HG03565 (cell line): ENCODE measurements at regions not wholly inside any gene's neighbourhood (a gene's known extent, or its start where the extent isn't known, plus 50 kb on each side); places are given as distances from the start of the nearest gene placed in this dataset.
A peak's percentile ranks its signal among the peaks of the same experiment; 100 is the strongest.
"Not testable (repeated sequence)": the region's sequence is repeated elsewhere in the genome, so short reads cannot be mapped to it uniquely, and the experiment has no call there.

Experiments used
- ATAC-seq: cut with Tn5 transposase; IDR thresholded peaks from one replicate; pipeline ENCODE4 v1.9.1; 2021; ENCODE audit warnings: mild to moderate bottlenecking, moderate library complexity; ENCODE audit not compliant: unreplicated experiment

DNA sequence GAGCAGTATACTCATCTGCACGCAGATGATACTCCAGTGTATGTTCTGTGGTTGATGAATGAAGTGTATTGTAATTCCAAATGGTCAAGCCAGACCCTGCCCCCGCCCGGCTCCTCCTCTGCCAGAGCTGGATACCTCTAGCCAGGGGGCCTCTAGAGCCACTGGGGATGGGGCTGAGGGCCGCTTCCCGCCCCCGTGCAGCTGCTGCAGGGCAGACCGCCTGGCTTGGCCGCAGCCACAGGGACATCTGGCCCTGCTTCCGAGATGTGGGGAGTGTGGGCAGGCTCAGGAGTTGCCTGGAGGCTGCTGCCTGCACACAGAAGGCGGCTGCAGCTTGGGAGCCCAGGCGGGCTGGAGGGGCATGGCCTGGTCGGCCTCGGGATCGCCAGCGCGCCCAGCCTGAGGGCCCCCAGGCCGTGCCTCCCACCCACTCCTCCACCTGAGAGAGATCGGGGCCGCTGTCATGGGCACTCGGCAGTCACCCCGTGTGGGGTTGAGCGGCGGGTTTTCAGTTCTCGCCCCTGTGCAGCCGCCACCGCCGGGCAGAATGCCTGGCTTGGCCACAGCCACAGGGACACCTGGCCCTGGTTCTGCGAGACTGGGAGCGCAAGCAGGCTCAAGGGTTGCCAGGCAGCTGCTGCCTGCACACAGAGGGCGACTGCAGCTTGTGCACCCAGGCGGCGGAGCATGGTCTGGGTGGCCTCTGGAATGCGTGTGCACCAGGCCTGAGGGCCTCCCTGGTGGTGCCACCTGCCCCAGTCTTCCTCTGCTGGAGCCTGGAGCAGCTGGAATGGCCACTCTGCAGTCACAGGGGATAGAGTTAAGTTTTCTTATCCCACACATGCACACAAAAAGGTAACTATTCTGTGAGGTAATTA, 1643.7 kb downstream of the SPATA31A7 start:
- not testable (repeated sequence) for ATAC-seq

DNA sequence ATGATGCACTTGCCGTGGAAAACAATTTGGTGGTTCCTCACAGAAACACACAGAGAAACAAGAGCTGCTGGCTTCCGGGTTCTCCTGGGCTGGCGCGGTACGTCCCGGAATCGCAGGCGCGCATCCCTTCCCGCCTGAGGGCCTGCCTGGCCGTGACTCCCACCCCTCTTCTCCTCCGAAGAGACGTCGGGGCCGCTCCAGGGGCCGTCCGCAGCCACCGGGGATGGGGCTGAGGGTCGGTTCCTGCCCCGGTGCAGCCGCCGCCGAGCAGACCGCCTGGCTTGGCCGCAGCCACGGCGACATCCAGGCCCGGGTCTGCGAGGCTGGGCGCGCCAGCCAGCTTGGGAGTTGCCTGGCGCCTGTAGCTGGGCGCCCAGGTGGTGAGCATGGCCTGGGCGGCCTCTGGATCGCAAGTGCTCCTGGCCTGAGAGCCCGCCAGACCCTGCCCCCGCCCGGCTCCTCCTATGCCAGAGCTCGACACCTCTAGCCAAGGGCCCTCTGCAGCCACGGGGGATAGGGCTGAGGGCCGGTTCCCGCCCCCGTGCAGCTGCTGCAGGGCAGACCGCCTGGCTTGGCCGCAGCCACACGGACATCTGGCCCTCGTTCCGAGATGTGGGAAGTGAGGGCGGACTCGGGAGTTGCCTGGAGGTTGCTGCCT, 1647.5 kb downstream of the SPATA31A7 start:
- peak; percentile 22 for ATAC-seq

DNA sequence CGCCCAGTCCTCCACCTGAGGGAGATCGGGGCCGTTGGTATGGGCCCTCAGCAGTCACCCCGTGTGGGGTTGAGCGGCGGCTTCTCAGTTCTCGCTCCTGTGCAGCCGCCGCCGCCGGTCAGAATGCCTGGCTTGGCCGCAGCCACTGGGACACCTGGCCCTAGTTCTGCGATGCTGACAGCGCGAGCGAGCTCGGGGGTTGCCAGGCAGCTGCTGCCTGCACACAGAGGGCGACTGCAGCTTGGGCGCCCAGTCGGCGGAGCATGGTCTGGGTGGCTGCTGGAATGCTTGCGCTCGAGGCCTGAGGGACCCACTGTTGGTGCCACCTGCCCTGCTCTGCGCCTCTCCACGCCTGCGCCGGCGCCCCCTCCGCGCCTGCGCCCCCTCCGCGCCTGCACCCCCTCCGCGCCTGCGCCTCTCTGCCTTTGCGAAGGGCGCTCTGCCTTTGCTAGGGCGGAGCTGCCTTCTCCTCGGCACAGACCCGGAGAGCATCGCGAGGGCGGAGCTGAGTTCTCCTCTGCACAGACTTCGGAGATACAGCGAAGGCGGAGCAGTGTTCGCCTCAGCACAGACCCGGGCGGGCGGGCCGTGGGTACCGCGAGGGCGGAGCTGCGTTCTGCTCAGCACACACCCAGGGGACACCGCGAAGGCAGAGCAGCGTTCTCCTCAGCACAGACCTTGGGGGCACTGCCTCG, 1648.3 kb downstream of the SPATA31A7 start:
- ATAC-seq, result peak; percentile 98

DNA sequence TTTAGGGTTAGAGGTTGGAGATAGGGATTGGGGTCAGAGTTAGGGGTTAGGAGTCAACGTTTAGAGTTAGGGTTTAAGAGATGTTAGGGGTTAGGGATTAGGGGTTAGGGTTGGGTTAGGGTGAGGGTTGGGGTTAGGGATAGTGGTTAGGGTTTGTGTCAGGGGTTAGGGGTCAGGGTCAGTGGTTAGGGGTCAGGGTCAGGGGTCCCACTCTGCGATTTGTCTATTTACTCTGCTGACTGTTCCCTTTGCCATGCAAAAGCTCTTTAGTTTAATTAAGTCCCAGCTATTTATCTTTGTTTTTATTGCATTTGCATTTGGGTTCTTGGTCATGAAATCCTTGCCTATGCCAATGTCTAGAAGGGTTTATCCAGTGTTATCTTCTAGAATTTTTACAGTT, 1649.3 kb downstream of the SPATA31A7 start:
- ATAC-seq, result not testable (repeated sequence)

DNA sequence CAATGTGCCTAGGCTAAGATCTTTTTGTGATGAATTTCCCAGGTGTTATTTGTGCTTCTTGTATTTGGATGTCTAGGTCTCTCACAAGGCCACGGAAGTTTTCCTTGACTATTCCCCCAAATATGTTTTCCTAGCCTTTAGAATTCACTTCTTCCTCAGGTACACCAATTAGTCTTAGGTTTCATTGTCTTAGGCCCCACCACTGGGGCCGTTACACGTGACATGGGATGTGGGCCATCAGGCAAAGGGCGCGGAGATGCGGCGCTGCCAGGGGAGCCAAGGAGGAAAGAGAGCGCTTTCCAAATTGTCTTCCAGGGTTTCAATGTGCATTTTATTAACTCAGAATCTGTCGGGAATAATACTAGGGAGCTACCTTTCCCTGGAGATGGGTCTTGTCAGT, 1653.3 kb downstream of the SPATA31A7 start:
- ATAC-seq, result not testable (repeated sequence)

DNA sequence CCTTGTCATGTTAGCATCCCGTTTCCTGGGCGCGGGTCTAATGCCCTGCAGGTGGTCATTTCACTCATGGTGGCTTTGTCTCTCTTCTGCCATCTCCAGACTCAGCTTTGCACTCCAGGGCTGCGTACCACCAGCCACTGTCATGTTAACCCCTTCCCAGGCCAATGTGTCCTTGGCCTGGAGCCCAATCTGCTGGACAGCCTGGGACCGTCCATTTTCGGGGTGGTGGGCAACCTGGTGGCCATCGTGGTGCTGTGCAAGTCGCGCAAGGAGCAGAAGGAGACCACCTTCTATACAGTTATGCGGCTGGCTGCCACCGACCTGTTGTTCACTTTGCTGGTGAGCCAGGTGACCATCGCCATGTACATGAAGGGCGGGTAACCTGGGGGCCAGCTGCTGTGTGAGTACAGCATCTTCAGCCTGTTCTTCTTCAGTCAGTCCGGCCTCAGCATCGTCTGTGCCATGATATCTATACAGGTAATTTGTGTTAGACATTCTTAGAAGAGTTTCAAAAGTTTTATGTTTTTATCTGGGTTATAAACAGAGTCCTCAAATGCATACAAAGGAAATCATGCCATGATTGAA, 1654.0 kb downstream of the SPATA31A7 start:
- not testable (repeated sequence) for ATAC-seq

DNA sequence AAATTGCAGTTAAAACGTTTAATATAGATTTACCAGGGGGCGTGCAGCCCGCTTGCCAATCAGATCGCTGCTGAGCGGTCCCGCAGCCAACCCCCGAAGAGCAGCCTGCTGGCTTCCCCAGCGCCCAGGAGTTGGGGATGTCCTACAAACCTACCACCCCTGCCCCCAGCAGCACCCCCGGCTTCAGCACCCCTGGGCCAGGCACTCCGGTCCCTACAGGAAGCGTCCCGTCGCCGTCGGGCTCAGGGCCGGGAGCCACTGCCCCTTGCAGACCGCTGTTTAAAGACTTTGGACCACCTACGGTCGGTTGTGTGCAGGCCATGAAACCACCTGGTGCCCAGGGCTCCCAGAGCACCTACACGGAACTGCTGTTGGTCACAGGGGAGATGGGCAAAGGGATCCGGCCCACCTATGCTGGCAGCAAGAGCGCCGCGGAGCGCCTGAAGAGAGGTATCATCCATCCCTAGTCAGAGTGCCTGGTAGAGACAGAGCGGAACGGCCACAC, 1654.9 kb downstream of the SPATA31A7 start:
- not testable (repeated sequence) for ATAC-seq

DNA sequence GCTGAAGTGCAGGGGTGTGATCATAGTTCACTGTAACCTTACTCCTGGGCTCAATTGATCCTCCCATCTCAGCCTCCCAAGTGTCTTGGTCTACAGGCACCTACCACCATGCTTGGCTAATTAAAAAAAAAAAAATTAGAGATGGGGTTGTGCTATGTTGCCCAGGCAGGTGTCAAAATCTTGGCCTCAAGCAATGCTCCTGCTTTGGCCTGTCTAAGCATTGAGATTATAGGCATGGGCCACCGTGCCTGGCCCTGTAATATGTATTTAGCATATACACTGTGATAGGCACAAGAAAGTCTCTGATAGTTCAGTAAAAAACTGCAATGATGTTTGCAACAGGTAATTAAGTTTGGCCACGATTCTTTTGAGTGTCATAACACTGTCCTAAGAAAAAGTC, 1658.4 kb downstream of the SPATA31A7 start:
- ATAC-seq, result not testable (repeated sequence)

DNA sequence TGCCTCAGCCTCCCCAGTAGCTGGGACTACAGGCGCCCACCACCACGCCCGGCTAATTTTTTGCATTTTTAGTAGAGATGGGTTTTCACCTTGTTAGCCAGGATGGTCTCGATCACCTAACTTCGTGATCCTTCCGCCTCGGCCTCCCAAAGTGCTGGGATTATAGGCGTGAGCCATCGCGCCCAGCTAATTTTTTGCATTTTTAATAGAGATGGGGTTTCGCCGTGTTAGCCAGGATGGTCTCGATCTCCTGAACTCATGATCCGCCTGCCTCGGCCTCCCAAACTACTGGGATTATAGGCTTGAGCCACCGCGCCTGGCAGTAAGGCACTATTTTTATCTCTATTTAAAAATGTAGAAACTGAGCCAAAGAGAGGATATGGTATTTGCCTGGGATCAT, 1660.2 kb downstream of the SPATA31A7 start:
- ATAC-seq, result not testable (repeated sequence)

DNA sequence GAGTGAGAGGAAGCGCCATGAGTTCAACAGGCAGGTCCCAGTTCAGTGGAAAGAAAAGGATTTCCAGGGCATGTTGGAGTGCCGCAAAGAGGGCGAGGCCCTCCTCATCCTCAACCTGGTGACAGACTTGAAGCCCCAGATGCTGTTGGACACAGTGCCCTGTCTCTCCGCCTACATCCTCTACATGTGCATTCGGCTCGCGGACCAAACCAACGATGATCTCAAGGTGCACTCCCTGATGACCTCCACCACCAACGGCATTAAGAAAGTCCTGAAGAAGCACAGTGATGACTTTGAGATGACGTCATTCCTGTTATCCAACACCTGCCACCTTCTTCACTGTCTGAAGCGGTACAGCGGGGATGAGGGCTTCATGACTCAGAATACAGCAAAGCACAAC, 1667.4 kb downstream of the SPATA31A7 start:
- not testable (repeated sequence) for ATAC-seq

DNA sequence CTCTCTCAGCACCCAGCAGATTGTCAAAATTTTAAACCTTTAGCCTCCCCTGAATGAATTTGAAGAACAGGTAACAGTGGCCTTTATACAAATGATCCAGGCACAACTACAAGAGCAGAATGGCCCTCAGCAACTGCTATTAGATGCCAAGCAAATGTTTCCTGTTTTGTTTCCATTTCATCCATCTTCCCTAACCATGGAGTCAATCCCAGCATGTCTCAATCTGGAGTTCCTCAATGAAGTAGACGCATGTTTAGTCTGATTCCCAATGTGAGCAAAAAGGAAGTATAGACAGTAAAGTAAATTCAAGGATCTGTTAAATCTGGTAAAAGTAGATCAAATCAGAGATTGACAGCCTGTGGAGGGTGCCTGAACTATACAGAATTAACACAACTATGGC, 1668.4 kb downstream of the SPATA31A7 start:
- ATAC-seq, result not testable (repeated sequence)

DNA sequence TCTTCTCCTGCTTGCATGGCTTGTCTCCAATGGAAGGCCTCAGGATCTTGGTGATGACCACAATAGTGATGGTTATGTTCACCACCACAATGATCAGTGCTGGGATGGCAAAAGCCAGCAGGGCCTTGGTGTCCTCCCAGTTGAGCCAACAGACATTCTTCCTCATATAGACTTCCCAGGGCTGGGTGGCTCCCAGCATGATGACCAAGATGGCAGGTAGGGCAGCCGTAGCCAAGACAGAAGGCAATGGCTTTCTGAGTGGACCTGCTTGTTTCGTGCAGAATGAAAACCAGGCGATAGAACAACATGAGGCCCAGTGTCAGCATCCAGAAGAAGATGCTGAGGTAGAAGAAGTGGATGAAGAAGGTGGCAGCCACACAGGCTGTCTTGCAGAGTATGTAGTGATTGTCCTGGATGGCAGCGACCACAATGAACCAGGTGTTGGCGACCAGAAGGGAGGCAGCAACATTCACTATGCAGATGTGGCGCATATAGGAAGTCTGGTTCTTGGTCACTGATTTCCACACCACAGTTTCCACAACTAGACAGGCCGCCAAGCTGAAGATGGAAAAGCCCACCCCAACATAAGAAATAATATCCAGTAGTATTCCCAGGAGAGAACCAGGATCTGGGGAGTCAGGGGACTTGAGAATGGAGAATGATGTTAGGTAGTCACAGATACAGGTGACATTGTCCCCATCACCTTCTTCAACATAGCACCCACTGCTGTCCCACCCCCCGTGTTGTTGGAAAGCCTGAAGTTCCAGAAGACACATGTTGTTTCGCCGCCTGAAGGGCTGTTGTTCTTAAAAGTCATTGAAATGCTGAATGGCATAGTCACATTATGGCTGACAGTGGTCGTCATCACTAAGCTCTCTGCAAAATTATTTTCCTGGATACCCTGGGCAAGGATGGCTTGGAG, 1671.4 kb downstream of the SPATA31A7 start:
- not testable (repeated sequence) for ATAC-seq

DNA sequence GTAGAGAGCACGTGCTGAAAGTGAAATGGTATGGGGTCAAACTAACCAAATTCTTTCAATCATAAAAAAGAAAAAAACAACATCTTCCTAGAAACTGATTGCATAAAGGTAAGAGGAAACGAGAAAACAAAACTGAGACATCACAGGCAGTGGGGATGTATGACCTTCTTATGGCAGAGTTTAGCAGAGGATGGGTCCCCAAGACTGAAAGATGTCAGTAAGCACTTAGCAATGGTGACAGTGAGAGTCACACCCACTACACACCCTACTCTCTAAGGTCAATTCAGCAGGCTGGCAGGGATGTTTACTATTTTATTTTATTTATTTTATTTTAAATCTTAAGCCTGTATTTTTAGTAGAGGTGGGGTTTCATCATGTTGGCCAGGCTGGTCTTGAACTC, 1672.3 kb downstream of the SPATA31A7 start:
- ATAC-seq, result not testable (repeated sequence)

DNA sequence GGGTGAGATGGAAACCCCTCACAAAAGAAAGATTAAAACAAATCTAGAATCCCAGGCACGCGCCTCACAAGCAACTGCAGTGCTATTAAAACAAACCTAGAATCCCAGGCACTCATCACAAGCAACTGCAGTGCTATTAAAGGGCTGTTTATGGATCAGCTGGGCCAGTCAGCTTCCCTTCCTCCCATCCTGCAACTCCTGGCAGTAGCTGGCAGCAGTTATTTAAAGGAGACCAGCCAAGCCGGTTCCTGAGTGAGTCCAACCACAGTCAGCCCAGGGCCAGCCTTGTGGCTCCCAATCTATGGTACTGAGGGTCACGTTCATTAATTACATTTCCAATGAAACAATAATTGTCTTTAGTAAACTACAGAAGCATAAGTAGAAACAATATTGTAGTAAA, 1673.5 kb downstream of the SPATA31A7 start:
- ATAC-seq, result not testable (repeated sequence)

DNA sequence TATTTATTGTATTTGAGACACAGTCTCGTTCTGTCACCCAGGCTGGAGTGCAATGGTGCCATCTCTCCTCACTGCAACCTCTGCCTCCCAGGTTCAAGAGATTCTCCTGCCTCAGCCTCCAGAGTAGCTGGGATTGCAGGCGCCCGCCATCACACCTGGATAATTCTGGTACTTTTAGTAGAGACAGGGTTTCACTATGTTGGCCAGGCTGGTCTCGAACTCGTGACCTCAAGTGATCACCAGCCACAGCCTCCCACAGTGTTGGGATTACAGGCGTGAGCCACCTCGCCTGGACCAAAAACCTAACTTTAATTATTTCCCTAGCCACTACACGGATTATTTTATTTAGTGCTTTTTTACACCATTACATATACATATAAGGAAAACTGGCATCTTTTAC, 1674.0 kb downstream of the SPATA31A7 start:
- not testable (repeated sequence) for ATAC-seq

DNA sequence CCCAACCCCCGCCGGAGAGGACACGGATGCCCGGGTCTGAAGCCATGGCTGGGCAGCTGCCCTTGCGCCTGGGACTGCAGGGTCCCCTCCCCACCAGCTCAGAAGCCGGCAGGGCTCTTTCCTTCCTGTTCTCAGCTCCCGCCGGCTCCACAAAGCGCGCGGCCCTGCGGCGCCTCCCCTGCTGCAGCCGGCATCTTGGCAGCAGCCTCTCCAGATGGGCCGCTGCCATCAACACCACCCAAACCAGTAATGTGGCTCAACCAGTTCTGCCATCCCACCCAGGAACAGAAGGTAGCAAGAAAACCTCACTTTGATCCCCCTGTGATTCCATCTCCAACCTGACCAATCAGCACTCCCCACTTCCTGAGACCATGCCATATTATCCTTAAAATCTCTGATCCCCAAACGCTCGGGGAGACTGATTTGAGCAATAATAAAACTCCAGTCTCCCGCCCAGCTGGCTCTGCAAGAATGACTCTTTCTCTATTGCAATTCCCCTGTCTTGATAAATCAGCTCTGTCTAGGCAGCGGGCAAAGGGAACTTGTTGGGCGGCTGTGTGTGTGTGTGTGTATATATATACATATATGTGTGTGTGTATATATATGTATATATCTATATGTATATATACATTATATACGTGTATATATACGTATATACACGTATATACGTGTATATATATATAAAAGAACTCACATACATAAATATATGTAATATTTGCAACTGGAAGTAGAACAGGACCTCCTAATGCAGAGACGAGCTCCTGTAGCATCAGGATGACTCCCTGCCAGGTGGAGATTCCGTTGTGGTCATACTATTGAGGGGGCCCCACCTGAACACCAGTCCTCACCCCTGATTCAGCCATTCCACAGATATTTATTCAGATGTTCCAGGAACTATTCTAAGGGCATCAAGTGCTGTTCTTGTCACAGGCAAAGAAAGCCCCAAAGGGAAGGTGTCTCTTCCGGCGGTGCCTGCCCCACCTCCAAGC, 1674.9 kb downstream of the SPATA31A7 start:
- not testable (repeated sequence) for ATAC-seq

DNA sequence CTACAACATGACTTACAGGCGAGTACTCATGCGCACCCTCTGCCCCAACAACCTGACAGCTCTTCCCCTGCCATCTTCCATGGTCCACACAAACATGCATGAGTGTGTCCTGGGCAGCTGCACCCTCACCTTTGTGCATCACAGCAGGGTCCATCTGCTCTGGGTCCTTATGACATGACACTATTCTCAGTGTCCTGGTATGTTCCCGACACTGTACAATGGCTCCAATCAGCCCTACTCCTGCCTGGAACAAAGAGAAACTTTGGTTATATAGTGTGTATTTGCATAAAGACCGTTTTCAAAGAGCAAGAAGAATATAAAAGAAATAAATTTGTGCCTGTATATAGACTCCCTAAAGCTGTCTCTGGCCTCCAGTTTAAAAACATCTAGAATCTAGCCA, 1679.2 kb downstream of the SPATA31A7 start:
- not testable (repeated sequence) for ATAC-seq

DNA sequence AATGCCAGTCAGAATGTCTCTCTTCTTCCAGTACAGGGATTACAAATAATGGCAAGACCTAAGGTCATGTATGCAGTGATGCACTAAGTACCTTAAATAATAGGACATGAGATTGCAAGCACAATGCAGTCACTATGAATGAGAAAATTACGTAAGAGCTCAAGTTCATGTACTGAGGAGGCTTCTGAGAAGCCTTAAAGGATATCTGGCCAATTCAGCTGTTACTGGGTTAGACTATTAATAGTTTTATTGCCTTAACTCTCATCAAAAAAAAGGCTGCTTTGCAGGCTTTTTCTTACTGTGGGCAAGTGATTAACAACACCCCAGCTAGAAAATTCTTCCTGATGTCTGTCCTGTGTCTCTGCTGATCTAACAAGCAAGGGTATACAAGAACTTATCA, 1681.9 kb downstream of the SPATA31A7 start:
- ATAC-seq, result not testable (repeated sequence)

DNA sequence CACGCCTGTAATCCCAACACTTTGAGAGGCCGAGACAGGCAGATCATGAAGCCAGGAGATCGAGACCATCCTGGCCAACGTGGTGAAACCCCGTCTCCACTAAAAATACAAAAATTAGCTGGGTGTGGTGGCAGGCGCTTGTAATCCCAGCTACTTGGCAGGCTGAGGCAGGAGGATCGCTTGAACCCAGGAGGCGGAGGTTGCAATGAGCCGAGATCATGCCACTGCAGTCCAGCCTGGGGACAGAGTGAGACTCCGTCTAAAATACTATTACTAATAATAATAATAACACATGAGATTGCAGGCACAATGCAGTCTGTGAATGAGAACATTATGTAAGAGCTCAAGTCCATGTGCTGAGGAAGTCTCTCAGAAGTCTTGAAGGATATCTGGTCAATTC, 1684.4 kb downstream of the SPATA31A7 start:
- not testable (repeated sequence) for ATAC-seq
